H1 (cell line): ENCODE measurements at regions not wholly inside any gene's neighbourhood (a gene's known extent, or its start where the extent isn't known, plus 50 kb on each side); places are given as distances from the start of the nearest gene placed in this dataset.

Source experiments
- CTCF ChIA-PET: fragments of 300-600 bp; sonication (Branson Sonifier 250); formaldehyde crosslinking; loops from one replicate; lab custom pipeline; 2021; ENCODE audit not compliant: partially characterized antibody; lab: Charles Lee
- POLR2A ChIA-PET: fragments of 300-600 bp; sonication (Branson Sonifier 250); formaldehyde crosslinking; loops from one replicate; lab custom pipeline; 2021; ENCODE audit warnings: inconsistent platforms; ENCODE audit not compliant: partially characterized antibody; lab: Charles Lee
- DNase-seq, 2 experiments: peaks; one replicate each; pipeline versions ENCODE4 v3.0.0 to v3.0.0-alpha.2; 2010 to 2022; ENCODE audit warnings: low spot score in 2 of 2, low read depth in 1 of 2, mixed read lengths in 1 of 2
- FAIRE-seq: peaks from 2 replicates; lab custom pipeline; 2011; peaks lifted over from hg19 to GRCh38; lab: Jason Lieb, UNC
- H2AFZ ChIP-seq: 2 replicates; pipeline ENCODE4 v1.8.1; 2012; ENCODE audit warnings: low read length, inconsistent platforms
- H2AK5ac ChIP-seq: 2 replicates; pipeline ENCODE4 v1.6.1; 2013; ENCODE audit warnings: low read depth, low read length
- H2BK120ac ChIP-seq: replicated peaks from 2 replicates; pipeline ENCODE3; 2013; ENCODE audit warnings: low read depth, low read length, inconsistent platforms
- H2BK12ac ChIP-seq: 2 replicates; pipeline ENCODE4 v1.6.1; 2013; ENCODE audit warnings: low read depth, low read length
- H2BK15ac ChIP-seq: 2 replicates; pipeline ENCODE4 v1.6.1; 2013; ENCODE audit warnings: low read length
- H2BK20ac ChIP-seq: 2 replicates; pipeline ENCODE4 v1.6.1; 2013; ENCODE audit warnings: low read length
- H2BK5ac ChIP-seq: 2 replicates; pipeline ENCODE4 v1.6.1; 2013; ENCODE audit warnings: low read depth, low read length
- H3K14ac ChIP-seq: 2 replicates; pipeline ENCODE4 v1.6.1; 2013; ENCODE audit warnings: inconsistent platforms; ENCODE audit not compliant: insufficient read length
- H3K18ac ChIP-seq: 2 replicates; pipeline ENCODE4 v1.6.1; 2013; ENCODE audit warnings: low read length; ENCODE audit errors: extremely low read depth
- H3K23ac ChIP-seq: 2 replicates; pipeline ENCODE4 v1.6.1; 2013; ENCODE audit warnings: inconsistent platforms; ENCODE audit not compliant: insufficient read length
- H3K23me2 ChIP-seq: 2 replicates; pipeline ENCODE4 v1.6.1; 2013; ENCODE audit warnings: low read depth, low read length
- H3K27ac ChIP-seq: 2 replicates; pipeline ENCODE4 v1.6.1; 2011; ENCODE audit warnings: low read depth, low read length, inconsistent platforms
- H3K27me3 ChIP-seq, 4 experiments: replicated peaks in 1 of 4; 1 replicate in 1 of 4; 2 replicates in 3 of 4; pipeline versions ENCODE4 v1.6.1 to v1.8.1; 2011 to 2013; ENCODE audit warnings: low read length in 3 of 4, mild to moderate bottlenecking in 3 of 4, inconsistent platforms in 2 of 4, mixed read lengths in 2 of 4, moderate library complexity in 1 of 4; ENCODE audit not compliant: control insufficient read depth in 3 of 4, insufficient read depth in 3 of 4; ENCODE audit errors: extremely low read depth in 1 of 4
- H3K36me3 ChIP-seq, 4 experiments: 2 replicates each; pipeline versions ENCODE4 v1.6.1 to v1.8.1; 2011 to 2013; ENCODE audit warnings: mild to moderate bottlenecking in 4 of 4, low read length in 3 of 4, moderate library complexity in 2 of 4, control low read depth in 1 of 4, inconsistent platforms in 1 of 4; ENCODE audit not compliant: insufficient read depth in 4 of 4, control insufficient read depth in 2 of 4
- H3K4ac ChIP-seq: replicated peaks from 2 replicates; pipeline ENCODE3; 2013; ENCODE audit warnings: low read length, low read depth, mixed read lengths, inconsistent platforms; ENCODE audit not compliant: insufficient read length
- H3K4me1 ChIP-seq, 4 experiments: replicated peaks in 1 of 4; 1 replicate in 1 of 4; 2 replicates in 3 of 4; pipeline versions ENCODE4 v1.6.1 to v1.8.1; 2011 to 2013; ENCODE audit warnings: low read length in 3 of 4, inconsistent platforms in 2 of 4, mixed read lengths in 1 of 4; ENCODE audit not compliant: insufficient read depth in 4 of 4, control insufficient read depth in 3 of 4
- H3K4me2 ChIP-seq, 2 experiments: 2 replicates each; pipeline versions ENCODE4 v1.6.1 to v1.8.1; 2011 to 2013; ENCODE audit warnings: low read depth in 2 of 2, low read length in 2 of 2, control low read depth in 1 of 2, inconsistent platforms in 1 of 2, mild to moderate bottlenecking in 1 of 2; ENCODE audit not compliant: insufficient read depth in 1 of 2
- H3K4me3 ChIP-seq, 4 experiments: fragments of 200-600, 300-600 bp in 1 of 4; sonication (generic), shearing (Covaris generic), sonication (Bioruptor Twin) in 1 of 4; 2 replicates each; pipeline versions ENCODE4 v1.5.1 to v1.8.1; 2011 to 2016; ENCODE audit warnings: low read length in 4 of 4, low read depth in 3 of 4, control low read depth in 2 of 4, inconsistent platforms in 2 of 4, mild to moderate bottlenecking in 2 of 4, mixed read lengths in 1 of 4, moderate library complexity in 1 of 4; ENCODE audit not compliant: insufficient read depth in 2 of 4; ENCODE audit errors: extremely low read depth in 1 of 4
- H3K56ac ChIP-seq: replicated peaks from 2 replicates; pipeline ENCODE3; 2013; ENCODE audit warnings: low read depth, mild to moderate bottlenecking, mixed read lengths, low read length, inconsistent platforms; ENCODE audit not compliant: insufficient read length
- H3K79me1 ChIP-seq: 2 replicates; pipeline ENCODE4 v1.6.1; 2013; ENCODE audit warnings: low read depth, low read length, control low read depth
- H3K79me2 ChIP-seq, 2 experiments: 2 replicates each; pipeline versions ENCODE4 v1.6.1 to v1.8.1; 2012 to 2013; ENCODE audit warnings: low read length in 2 of 2, mild to moderate bottlenecking in 2 of 2, inconsistent platforms in 1 of 2; ENCODE audit not compliant: insufficient read depth in 2 of 2, control insufficient read depth in 1 of 2
- H3K9ac ChIP-seq, 4 experiments: replicated peaks in 1 of 4; 1 replicate in 1 of 4; 2 replicates in 3 of 4; pipeline versions ENCODE4 v1.6.1 to v1.8.1; 2011 to 2013; ENCODE audit warnings: low read depth in 3 of 4, low read length in 3 of 4, control low read depth in 2 of 4, mild to moderate bottlenecking in 2 of 4, moderate library complexity in 2 of 4, inconsistent platforms in 1 of 4; ENCODE audit errors: extremely low read depth in 1 of 4
- H3K9me3 ChIP-seq, 2 experiments: 2 replicates each; pipeline versions ENCODE4 v1.6.1 to v1.8.1; 2012 to 2013; ENCODE audit warnings: mild to moderate bottlenecking in 2 of 2, moderate library complexity in 2 of 2, control low read depth in 1 of 2, inconsistent platforms in 1 of 2, low read depth in 1 of 2, low read length in 1 of 2, mixed read lengths in 1 of 2; ENCODE audit not compliant: insufficient read depth in 2 of 2
- H4K20me1 ChIP-seq, 2 experiments: replicated peaks in 1 of 2; 2 replicates each; pipeline versions ENCODE3 to v1.8.1; 2011 to 2013; ENCODE audit warnings: inconsistent platforms in 2 of 2, low read length in 2 of 2, mild to moderate bottlenecking in 1 of 2; ENCODE audit not compliant: insufficient read depth in 2 of 2, control insufficient read depth in 1 of 2
- H4K5ac ChIP-seq: 2 replicates; pipeline ENCODE4 v1.6.1; 2013; ENCODE audit warnings: low read length, low read depth, mixed read lengths, inconsistent platforms; ENCODE audit not compliant: insufficient read length
- H4K8ac ChIP-seq: 2 replicates; pipeline ENCODE4 v1.8.0; 2013; ENCODE audit warnings: mild to moderate bottlenecking, moderate library complexity, low read length, inconsistent platforms; ENCODE audit not compliant: insufficient read depth; ENCODE audit errors: extremely low read depth
- H4K91ac ChIP-seq: replicated peaks from 2 replicates; pipeline ENCODE3; 2013; ENCODE audit warnings: low read length, mixed read lengths, inconsistent platforms; ENCODE audit not compliant: insufficient read length
- SAP30 ChIP-seq: fragments of 300-600 bp; sonication (generic); IDR thresholded peaks from 2 replicates; pipeline ENCODE4 v1.7.1; 2012; ENCODE audit warnings: low read length, moderate library complexity, mild to moderate bottlenecking, inconsistent platforms; ENCODE audit not compliant: insufficient read depth, insufficient replicate concordance
- SIN3A ChIP-seq, 2 experiments: IDR thresholded peaks in 1 of 2; conservative IDR thresholded peaks in 1 of 2; 2 replicates each; pipeline ENCODE4 v1.6.1; 2011 to 2012; ENCODE audit warnings: low read length in 2 of 2, improper control_type of control experiment in 1 of 2, low read depth in 1 of 2, mild to moderate bottlenecking in 1 of 2
- TEAD4 ChIP-seq: IDR thresholded peaks from 2 replicates; pipeline ENCODE4 v1.6.1; 2012; ENCODE audit warnings: low read depth, low read length, inconsistent platforms, mixed read lengths
- WGBS, 2 experiments: shearing (Covaris generic) in 1 of 2; methylation state at CpG; one replicate each; pipeline versions ENCODE4 v1.1.6 to v1.1.7; 2013 to 2015; ENCODE audit warnings: low lambda C conversion rate in 2 of 2, mixed read lengths in 2 of 2, inconsistent platforms in 1 of 2, low coverage in 1 of 2, missing lambda C conversion rate in 1 of 2; ENCODE audit not compliant: insufficient replicate concordance in 2 of 2, insufficient coverage in 1 of 2, insufficient read length in 1 of 2; ENCODE audit errors: extremely low coverage in 1 of 2, missing lambda C conversion rate in 1 of 2; 5-methylcytosine and 5-hydroxymethylcytosine counted together

DNA sequence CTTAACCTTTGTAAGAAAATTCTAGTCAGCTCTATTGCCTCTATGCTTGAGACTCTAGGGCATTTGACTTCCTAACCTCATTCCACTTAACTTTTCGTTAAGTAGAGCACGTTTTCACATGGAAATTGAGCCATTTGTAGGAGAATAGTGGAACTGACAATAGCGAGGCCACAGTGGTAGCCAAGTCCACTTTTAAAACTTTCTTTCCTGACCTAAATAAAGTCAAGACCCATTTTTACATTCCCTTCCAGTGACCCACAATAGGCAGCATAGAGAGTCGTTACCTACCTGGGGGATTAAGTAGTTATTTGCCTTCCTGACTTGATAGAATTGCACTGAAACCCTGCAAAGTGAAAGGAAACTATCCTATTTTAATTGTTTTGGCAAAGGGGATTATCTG lies 386.0 kb upstream of the NECTIN3 start:
- H2BK15ac ChIP-seq: no peak overlapping the region
- H3K23me2 ChIP-seq: no peaks in the 10 kb centered on the region
- no peak overlapping the region for H3K56ac ChIP-seq
- H2AK5ac ChIP-seq: no peak overlapping the region
- peaks cover 4 to 24% (median 16%) of the 10 kb centered on the region in 4 experiments; a peak in 5 of 7 replicates for H3K4me1 ChIP-seq
- no peak overlapping the region for H3K9ac ChIP-seq
- no peak overlapping the region for H3K18ac ChIP-seq
- 2% methylated on average over 4 of the region's 4 CpGs; no CpG with 5 or more reads in 1 of the 2 experiments for WGBS, 2 experiments
- no peak overlapping the region for H2BK20ac ChIP-seq
- no peak overlapping the region for H2BK12ac ChIP-seq
- H4K8ac ChIP-seq: no peak overlapping the region
- POLR2A ChIA-PET: interaction anchor here (1.0 kb wide), 1 partner anchor 87 kb away, joined by 3 read pairs; no protein-coding TSS in a partner anchor
- H4K5ac ChIP-seq: no peak overlapping the region
- no peaks in the 10 kb centered on the region for H3K36me3 ChIP-seq
- no peaks in the 10 kb centered on the region for H4K20me1 ChIP-seq
- H3K79me1 ChIP-seq: no peaks in the 10 kb centered on the region
- H3K79me2 ChIP-seq: no peaks in the 10 kb centered on the region
- no peaks in the 10 kb centered on the region for H3K27me3 ChIP-seq
- H3K4me3 ChIP-seq: peak overlapping the region in 1 of 4 experiments; percentile 36; a peak in 1 of 8 replicates
- peak in 1 of 2 experiments; percentile 31 for DNase-seq
- no peak overlapping the region for H2AFZ ChIP-seq
- no peak overlapping the region for H3K14ac ChIP-seq
- H2BK120ac ChIP-seq: no peak overlapping the region
- peak overlapping the region; percentile 37 to 55 for H3K4me2 ChIP-seq
- no peak overlapping the region for H3K4ac ChIP-seq
- H4K91ac ChIP-seq: no peak overlapping the region
- H2BK5ac ChIP-seq: peak overlapping the region; percentile 73; the same call in 1 of the 2 replicates
- CTCF ChIA-PET: no interaction called here
- H3K23ac ChIP-seq: no peak overlapping the region
- peak overlapping the region; percentile 72; the same call in 1 of the 2 replicates for H3K27ac ChIP-seq
- H3K9me3 ChIP-seq: 0 out of 4 replicates have a peak, but pooled peaks cover 0 to 2% of the 10 kb centered on the region in 2 experiments
- peak; percentile 82 for FAIRE-seq
- TF ChIP-seq SIN3A (conservative IDR thresholded peaks at IDR 0.05 in 1 of 2, IDR thresholded peaks at IDR 0.05 in 1 of 2; ENCODE audit: low read depth in 1 of 2, low read length in 2 of 2) (no peak), SAP30 (no peak), TEAD4 (no peak)
